ENCODE measurements at regions not wholly inside any gene's neighbourhood (a gene's known extent, or its start where the extent isn't known, plus 50 kb on each side); places are given as distances from the start of the nearest gene placed in this dataset.

DNA sequence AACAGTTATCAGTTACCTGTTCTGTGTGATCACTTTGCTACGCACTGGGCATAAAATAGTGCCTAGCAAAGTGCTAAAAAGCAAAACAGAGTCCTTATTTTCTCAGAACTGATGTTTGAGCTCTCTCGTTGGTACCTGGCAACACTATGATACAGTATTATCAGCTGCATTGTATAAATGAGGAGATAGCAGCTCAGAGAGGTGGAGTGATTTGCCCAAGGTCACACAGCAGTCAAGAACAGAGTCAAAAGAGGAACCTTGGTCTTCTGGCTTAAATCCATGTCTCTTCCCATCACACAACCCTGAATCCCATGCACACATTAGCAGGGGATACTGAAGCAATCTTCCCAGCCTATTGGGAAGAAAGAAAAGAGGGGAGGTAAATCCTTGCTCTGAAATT lies 580.5 kb downstream of the SOX6 start:
- Histone ChIP-seq H3K9me3 (ENCODE audit: control insufficient read depth, low read length) (no peaks in the 10 kb centered on the region), H3K4me1 (peaks cover 44% of the 10 kb centered on the region), H3K27ac (peak overlapping the region; percentile 96), H3K4me2 (ENCODE audit: low read length) (no peak overlapping the region), H3K4me3 (ENCODE audit: low read depth, low read length) (no peak overlapping the region), H3K79me2 (no peaks in the 10 kb centered on the region), H3K9ac (no peak overlapping the region), H3K36me3 (ENCODE audit: control insufficient read depth, insufficient read depth, low read length) (no peaks in the 10 kb centered on the region), H2AFZ (no peak overlapping the region), H3K27me3 (ENCODE audit: control insufficient read depth, insufficient read depth, low read length) (no peaks in the 10 kb centered on the region)
- no peak for TF ChIP-seq CTCF (IDR thresholded peaks at IDR 0.05)

- Histone ChIP-seq H3K9ac (no peak overlapping the region), H3K79me2 (no peaks in the 10 kb centered on the region), H3K9me3 (ENCODE audit: control insufficient read depth, low read length) (no peaks in the 10 kb centered on the region), H3K4me1 (peaks cover 45% of the 10 kb centered on the region), H3K27ac (no peak overlapping the region), H3K36me3 (ENCODE audit: control insufficient read depth, insufficient read depth, low read length) (no peaks in the 10 kb centered on the region), H3K4me2 (ENCODE audit: low read length) (no peak overlapping the region), H3K27me3 (ENCODE audit: control insufficient read depth, insufficient read depth, low read length) (no peaks in the 10 kb centered on the region), H3K4me3 (ENCODE audit: low read depth, low read length) (no peak overlapping the region), H2AFZ (no peak overlapping the region)
- TF ChIP-seq CTCF (IDR thresholded peaks at IDR 0.05) = no peak
Measured at GRCh38 chr11:15776366-15776765, 580.0 kb downstream of the SOX6 start.

DNA sequence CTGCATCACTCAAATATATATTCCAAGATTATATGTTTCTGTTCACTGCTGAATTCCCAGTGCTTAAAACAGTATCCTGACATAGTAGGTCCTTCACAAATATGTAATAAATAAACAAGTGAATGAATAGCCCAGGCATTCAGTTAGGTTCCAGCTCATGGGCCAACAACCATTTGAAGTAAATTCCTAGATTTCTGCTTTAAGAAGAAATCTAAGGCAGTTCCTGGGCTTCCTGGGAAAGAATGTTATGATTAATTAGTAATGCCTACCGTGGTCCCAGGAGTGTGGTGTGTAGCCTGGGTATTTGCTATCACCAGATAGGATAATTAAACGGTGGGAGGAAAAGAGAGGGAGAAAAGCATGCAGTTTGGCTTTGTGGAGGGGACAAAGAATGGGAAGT lies 576.8 kb downstream of the SOX6 start:
- no peak for TF ChIP-seq CTCF (IDR thresholded peaks at IDR 0.05)
- Histone ChIP-seq H3K27ac (no peak overlapping the region), H2AFZ (no peak overlapping the region), H3K79me2 (no peaks in the 10 kb centered on the region), H3K4me2 (ENCODE audit: low read length) (no peak overlapping the region), H3K36me3 (ENCODE audit: control insufficient read depth, insufficient read depth, low read length) (no peaks in the 10 kb centered on the region), H3K4me3 (ENCODE audit: low read depth, low read length) (no peak overlapping the region), H3K9ac (no peak overlapping the region), H3K4me1 (peaks cover 49% of the 10 kb centered on the region), H3K9me3 (ENCODE audit: control insufficient read depth, low read length) (no peaks in the 10 kb centered on the region), H3K27me3 (ENCODE audit: control insufficient read depth, insufficient read depth, low read length) (no peaks in the 10 kb centered on the region)

DNA sequence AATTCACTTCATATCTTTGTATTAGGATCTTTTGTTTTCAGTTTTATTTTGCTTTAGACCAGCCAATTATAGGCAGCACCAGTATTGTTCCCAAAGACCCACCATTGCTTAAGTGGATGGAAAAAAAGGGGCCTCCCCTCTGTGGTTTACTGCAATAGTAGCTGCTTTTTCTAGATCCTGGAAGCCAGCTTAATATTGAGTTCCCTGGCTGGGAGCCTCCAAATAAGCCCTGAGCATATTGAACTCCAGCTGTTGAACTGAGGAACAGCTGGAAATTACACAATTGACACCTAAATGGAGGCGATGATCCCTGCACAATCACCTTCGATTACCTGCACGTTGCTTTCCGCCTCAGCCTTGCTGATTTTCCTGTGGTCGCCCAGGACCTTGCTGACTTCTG lies 576.0 kb downstream of the SOX6 start:
- Histone ChIP-seq H3K79me2 (no peaks in the 10 kb centered on the region), H3K4me2 (ENCODE audit: low read length) (no peak overlapping the region), H3K27me3 (ENCODE audit: control insufficient read depth, insufficient read depth, low read length) (no peaks in the 10 kb centered on the region), H3K27ac (no peak overlapping the region), H3K36me3 (ENCODE audit: control insufficient read depth, insufficient read depth, low read length) (no peaks in the 10 kb centered on the region), H3K9me3 (ENCODE audit: control insufficient read depth, low read length) (no peaks in the 10 kb centered on the region), H3K9ac (no peak overlapping the region), H3K4me3 (ENCODE audit: low read depth, low read length) (no peak overlapping the region), H3K4me1 (peaks cover 43% of the 10 kb centered on the region), H2AFZ (no peak overlapping the region)
- TF ChIP-seq CTCF (IDR thresholded peaks at IDR 0.05) = no peak

GRCh38 chr11:15780837-15781236 lies 575.5 kb downstream of the SOX6 start:
- Histone ChIP-seq H3K4me2 (ENCODE audit: low read length) (no peak overlapping the region), H3K27ac (no peak overlapping the region), H3K27me3 (ENCODE audit: control insufficient read depth, insufficient read depth, low read length) (no peaks in the 10 kb centered on the region), H3K9me3 (ENCODE audit: control insufficient read depth, low read length) (no peaks in the 10 kb centered on the region), H3K79me2 (no peaks in the 10 kb centered on the region), H3K4me3 (ENCODE audit: low read depth, low read length) (no peak overlapping the region), H3K4me1 (peaks cover 38% of the 10 kb centered on the region), H2AFZ (no peak overlapping the region), H3K9ac (no peak overlapping the region), H3K36me3 (ENCODE audit: control insufficient read depth, insufficient read depth, low read length) (no peaks in the 10 kb centered on the region)
- TF ChIP-seq CTCF (IDR thresholded peaks at IDR 0.05) = no peak
